ENCODE measurements at regions not wholly inside any gene's neighbourhood (a gene's known extent, or its start where the extent isn't known, plus 50 kb on each side); places are given as distances from the start of the nearest gene placed in this dataset.

- TF ChIP-seq CTCF (IDR thresholded peaks at IDR 0.05) (no peak), EP300 (IDR thresholded peaks at IDR 0.05) (no peak)
Measured at GRCh38 chr1:81597720-81598426, 202.9 kb upstream of the ADGRL2 start.
